SKM-1 treated with dmso at 0.1 percent for 144 hours (cell line): ENCODE measurements at regions not wholly inside any gene's neighbourhood (a gene's known extent, or its start where the extent isn't known, plus 50 kb on each side); places are given as distances from the start of the nearest gene placed in this dataset.

Source experiments
- DNase-seq: peaks from one replicate; lab custom pipeline; 2025; ENCODE audit not compliant: unreplicated experiment; lab: John Stamatoyannopoulos, UW

DNA sequence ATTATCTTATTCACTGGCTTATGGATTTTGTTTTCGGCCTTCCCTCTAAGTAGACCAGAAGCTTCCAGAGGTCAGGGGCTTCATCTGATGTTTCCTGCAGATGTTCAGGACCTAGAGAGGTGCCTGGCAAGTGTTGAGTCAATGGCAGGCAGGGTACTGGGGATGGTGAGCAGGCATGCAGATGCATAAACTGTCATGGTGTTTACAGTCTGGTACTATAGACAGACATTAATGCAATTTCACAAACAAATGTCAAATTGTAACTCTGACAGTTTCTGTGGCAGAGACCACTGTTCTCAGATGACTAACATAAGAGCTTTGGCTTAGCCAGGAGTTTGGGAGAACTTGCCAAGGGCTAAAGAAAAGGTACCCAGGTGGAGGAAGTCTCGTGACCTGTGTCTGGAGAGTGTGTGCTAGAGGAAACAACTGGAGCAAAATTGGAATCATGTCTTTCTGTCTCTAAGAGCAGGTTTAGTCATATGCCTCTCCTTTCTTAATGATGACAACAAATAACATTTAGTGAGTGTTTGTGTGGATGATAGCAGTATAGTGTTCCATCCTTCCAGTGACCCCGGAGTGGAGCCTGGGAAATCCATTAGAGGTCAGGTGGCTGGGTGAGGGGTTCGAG, 53.7 kb upstream of the TRAK1 start:
- no peak for DNase-seq

- DNase-seq: no peak
Measured at GRCh38 chr3:42036483-42036823, 54.7 kb upstream of the TRAK1 start.

GRCh38 chr3:42035816-42036482, 55.2 kb upstream of the TRAK1 start:
- DNase-seq: no peak

DNA sequence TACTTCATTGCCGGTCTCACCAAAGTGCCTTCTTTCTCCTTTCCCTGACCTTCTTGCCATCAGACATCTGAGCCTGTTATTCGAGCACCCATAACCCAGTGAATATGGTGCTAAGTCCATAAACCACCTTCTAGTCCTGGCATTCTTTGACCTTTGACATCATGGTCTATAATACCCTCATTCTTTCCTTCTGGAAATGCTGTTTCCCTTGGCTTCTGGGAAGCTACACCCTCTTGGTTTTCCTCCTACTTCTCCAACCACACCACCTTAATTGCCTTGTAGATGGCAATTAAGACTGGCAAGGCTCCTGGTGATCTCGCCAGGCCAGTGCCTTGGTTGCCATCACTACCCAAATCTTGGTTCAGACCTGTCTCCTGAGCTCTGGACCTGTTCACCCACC, 56.1 kb upstream of the TRAK1 start:
- DNase-seq: no peak

- no peak for DNase-seq
Measured at GRCh38 chr3:42033741-42034140, 57.4 kb upstream of the TRAK1 start.

DNA sequence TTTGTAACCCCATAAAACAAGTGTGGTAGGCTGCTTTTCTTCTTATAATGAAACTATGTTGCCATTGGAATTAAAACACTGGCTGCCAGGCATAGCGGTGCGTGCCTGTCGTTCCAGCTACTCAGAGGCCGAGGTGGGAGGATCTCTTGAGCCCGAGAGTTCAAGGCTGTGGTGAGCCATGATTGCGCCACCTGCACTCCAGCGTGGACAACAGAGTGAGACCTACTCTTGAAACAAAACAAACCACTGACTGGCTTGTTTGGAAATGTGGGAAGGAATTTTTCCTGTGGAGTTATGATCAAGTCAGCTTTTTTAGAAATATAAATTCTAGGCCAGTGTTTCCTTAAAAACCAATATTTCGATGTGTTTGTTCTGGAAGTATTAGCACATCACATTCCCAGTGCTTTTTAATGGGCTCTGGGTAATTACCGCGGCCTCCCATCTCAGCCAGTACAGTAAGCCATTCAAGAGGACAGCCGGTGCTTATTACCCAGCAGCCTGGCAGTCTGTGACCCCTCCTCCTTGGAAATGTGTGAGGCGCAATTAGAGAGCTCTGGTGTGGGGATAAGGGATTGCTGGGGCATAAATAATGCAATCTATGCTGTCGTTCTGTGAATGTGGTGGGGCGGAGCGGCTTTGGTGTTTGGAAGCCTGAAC, 58.3 kb upstream of the TRAK1 start:
- DNase-seq: peak; percentile 69

DNA sequence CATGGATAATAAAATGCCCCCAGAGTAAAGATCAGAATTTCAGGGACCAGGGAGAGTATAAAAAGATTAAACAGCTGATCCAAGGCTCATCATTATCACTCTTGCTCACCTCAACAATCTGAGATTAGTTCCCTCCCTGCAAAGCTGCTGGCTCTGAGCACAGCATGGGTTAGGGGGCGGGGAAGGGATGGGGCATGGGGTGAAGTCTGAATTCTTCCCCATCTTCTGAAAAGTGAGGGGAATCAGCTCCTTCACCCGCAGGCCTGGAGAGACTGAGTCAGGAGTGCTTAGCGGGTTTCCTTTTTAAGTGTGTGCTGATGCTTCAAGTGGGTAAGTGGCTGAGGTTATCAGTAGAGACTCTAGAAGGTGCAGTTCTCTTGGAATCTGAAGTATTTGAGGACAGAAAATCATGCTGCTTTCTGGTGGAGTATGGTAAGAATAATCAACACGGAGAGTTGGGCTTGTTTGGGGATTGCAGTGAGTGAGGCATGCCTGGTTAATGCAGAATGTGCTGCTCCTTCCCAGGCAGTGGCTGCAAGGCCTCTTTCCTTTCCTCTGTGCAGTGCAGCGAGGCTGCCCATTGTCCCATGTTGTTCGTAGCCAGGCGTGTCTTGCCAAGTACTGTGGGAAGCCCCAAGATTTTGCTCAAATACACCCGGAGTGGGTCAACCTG, 59.2 kb upstream of the TRAK1 start:
- no peak for DNase-seq

GRCh38 chr3:42028474-42028873, 62.7 kb upstream of the TRAK1 start:
- DNase-seq: no peak

DNA sequence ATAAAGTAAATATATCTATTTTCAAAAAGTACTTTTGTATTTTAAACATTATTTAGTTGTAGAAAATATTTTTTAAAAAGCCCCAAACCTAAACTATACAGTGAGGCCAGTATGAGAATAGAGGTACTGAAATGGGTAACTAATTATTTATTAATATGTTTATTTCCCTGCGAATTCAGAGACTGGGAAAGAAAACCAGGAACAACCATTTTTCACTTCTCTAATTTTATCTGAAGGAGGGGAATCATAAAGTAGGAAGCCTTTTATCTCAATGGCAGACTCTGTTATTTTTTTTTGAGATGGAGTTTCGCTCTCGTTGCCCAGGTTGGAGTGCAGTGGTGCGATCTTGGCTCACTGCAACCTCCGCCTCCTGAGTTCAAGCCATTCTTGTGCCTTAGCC, 63.6 kb upstream of the TRAK1 start:
- no peak for DNase-seq

DNA sequence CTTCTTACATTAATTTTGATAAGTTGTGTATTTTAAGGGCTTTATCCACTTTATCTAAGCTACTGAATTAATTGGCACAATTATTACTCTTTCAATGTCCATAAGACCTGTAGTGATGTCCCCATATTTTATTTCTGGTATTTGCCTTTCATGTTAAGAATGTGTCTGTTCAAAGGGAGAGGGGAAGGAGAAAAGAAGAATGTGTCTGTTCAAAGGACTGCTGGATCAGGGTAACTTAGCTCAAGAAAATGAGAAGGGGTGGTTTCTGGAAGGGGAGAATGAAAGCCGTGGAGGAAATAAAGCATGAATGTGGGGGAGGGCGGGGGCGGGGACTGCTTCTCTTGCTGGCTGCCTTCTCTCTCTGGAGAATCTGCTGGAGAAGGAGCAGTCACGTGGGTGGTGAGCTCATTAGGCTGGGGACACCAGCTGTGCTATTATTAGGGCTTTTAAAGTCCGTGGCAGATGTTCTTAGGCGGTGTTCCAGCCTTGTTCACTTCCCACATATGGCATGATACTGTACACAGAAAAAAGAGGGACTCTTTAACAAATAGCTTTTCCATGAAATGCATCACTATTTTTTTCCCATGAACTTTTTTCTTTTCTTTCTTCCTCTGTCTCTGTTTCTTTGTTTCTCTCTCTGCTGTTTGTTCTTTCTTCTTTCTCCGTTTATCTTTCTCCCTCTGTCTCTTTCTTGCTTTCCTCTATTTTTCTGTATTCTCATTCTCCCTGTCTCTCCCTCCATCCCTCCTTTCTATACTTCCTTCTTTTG, 63.7 kb upstream of the ULK4 start:
- DNase-seq: peak; percentile 58

DNA sequence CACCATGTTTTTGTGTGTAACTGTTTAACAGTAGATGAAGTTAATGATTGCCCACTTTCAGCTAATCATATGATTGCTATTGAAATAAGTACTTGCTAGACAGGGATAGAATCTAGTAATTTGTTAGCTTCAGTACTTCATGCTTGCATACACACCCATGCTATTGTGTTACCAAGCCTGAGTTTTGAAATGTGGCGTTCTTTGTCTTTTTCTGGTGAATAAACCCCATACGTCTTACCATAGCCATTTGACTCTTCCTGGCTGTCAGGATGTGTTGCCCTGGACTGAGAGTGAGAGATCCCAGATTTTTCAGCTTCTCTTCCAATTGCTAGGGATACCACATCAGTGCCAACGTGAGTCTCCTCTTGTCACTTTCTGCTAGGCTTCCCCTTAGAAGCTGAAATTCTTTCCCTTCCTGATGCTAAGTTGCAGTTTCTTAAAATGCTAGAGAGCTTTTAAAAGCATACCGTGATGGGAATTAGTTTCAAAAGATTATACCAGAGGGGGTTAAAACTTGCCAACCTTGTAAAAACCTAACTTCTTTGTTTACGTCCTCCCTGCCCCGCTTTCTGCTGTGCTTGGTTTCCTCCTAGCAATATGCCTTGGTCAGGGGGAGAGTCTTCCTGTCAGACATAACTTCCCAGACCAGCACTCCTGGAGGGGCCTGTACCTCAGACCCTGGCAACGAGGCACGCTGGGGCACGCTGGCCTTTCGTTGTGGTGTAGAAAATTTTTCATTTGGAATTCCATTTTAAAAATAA, 62.9 kb upstream of the ULK4 start:
- DNase-seq: no peak

GRCh38 chr3:42023380-42023779, 61.5 kb upstream of the ULK4 start:
- no peak for DNase-seq

DNA sequence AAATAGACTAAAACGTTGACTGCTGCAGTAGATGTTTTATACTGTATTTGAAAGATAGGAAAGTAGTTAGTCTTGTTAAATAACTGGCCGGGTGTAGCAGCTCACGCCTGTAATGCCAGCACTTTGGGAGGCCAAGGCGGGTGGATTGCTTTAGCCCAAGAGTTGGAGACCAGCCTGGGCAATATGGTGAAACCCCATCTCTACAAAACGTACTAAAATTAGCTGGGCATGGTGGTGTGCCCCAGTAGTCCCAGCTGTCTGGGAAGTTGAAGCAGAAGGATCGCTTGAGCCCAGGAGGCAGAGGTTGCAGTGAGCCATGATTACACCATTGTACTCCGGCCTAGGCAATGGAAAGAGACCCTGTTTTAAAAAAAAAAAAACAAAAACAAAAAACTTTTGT, 60.5 kb upstream of the ULK4 start:
- DNase-seq: no peak

GRCh38 chr3:42020684-42021307, 58.9 kb upstream of the ULK4 start:
- DNase-seq: no peak

GRCh38 chr3:42019953-42020260, 58.0 kb upstream of the ULK4 start:
- DNase-seq: no peak

- DNase-seq: no peak
Measured at GRCh38 chr3:42019144-42019952, 57.4 kb upstream of the ULK4 start.

DNA sequence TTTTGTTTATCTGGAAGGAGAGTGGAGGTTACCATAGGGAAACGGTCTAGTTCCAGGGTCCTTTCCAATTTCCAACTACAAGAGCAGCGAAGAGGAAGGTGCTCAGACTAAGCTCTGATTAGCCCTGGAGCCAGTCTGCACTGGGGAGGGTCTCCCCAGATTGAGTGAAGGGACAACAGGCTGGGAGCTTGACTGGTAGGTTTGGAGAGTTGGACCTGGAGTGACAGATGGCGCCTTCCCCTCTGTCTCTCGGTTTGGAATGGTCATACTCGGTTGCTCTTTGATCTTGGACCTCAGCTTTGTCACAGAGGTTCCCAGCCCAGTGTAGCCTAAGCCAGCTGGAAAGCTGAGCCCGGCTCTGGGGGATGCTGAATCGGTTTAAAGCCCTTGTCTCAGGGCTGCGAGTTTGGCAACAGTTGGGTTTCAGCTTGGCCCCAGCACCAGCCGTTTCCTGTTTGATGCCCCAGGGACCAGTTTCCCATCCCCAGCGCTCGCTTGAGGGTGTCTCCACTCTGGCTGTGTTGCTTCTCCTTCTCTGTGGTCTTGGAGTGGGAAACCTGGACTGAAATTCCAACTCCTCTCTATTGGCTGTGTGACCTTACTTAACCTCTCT, 53.1 kb upstream of the ULK4 start:
- peak; percentile 68 for DNase-seq

GRCh38 chr3:42014458-42014920, 52.6 kb upstream of the ULK4 start:
- DNase-seq: peak; percentile 36
